Endothelial cell of umbilical vein (primary cell): ENCODE measurements at regions not wholly inside any gene's neighbourhood (a gene's known extent, or its start where the extent isn't known, plus 50 kb on each side); places are given as distances from the start of the nearest gene placed in this dataset.

Source experiments
- BruUV-seq: library from RNA; stranded (reverse); fragments of 400-500 nt; replicated peaks from 2 replicates; lab custom pipeline; 2021; lab: Mats Ljungman, UMichigan
- CTCF ChIA-PET: fragments of 300-600, 350-600 bp; sonication (Branson Sonifier 250); formaldehyde crosslinking; loops from one replicate; lab custom pipeline; 2021; ENCODE audit warnings: antibody characterized with exemption, inconsistent platforms; lab: Charles Lee
- POLR2A ChIA-PET: fragments of 300-600, 350-600 bp; sonication (Branson Sonifier 250); formaldehyde crosslinking; loops from one replicate; lab custom pipeline; 2021; ENCODE audit warnings: antibody characterized with exemption, inconsistent platforms; lab: Charles Lee
- DNase-seq: peaks from one replicate; pipeline ENCODE4 v3.0.0-alpha.2; 2011; ENCODE audit warnings: low read depth, low spot score
- FAIRE-seq: peaks from 2 replicates; lab custom pipeline; 2011; peaks lifted over from hg19 to GRCh38; lab: Jason Lieb, UNC
- H2AFZ ChIP-seq: 2 replicates; pipeline ENCODE4 v1.6.0; 2012; ENCODE audit warnings: low read depth, low read length, control low read depth, inconsistent platforms
- H3K27ac ChIP-seq: 2 replicates; pipeline ENCODE4 v1.5.1; 2011; ENCODE audit warnings: low read depth, mild to moderate bottlenecking, control low read depth, low read length, moderate library complexity; ENCODE audit not compliant: insufficient read depth
- H3K27me3 ChIP-seq, 2 experiments: 2 replicates each; pipeline versions ENCODE4 v1.6.0 to v1.6.1; 2011; ENCODE audit warnings: low read length in 2 of 2, mixed read lengths in 1 of 2; ENCODE audit not compliant: control insufficient read depth in 2 of 2, insufficient read depth in 2 of 2
- H3K36me3 ChIP-seq, 2 experiments: 2 replicates in 1 of 2; 3 replicates in 1 of 2; pipeline ENCODE4 v1.5.1; 2011; ENCODE audit warnings: low read length in 2 of 2, mild to moderate bottlenecking in 1 of 2, moderate library complexity in 1 of 2; ENCODE audit not compliant: control insufficient read depth in 2 of 2, insufficient read depth in 2 of 2; ENCODE audit errors: extremely low read depth in 1 of 2
- H3K4me1 ChIP-seq: 3 replicates; pipeline ENCODE4 v1.5.1; 2011; ENCODE audit warnings: mild to moderate bottlenecking, low read length; ENCODE audit not compliant: control insufficient read depth, insufficient read depth; ENCODE audit errors: extremely low read depth
- H3K4me2 ChIP-seq: 2 replicates; pipeline ENCODE4 v1.6.1; 2011; ENCODE audit warnings: low read length, control low read depth, mixed read lengths; ENCODE audit not compliant: insufficient read depth
- H3K4me3 ChIP-seq, 3 experiments: fragments of 200-600 bp in 1 of 3; sonication (generic), shearing (Covaris generic) in 1 of 3; replicated peaks in 1 of 3; 2 replicates each; pipeline ENCODE4 v1.5.1; 2011 to 2016; ENCODE audit warnings: control low read depth in 3 of 3, low read length in 3 of 3, mild to moderate bottlenecking in 2 of 3, inconsistent platforms in 1 of 3, low read depth in 1 of 3, moderate library complexity in 1 of 3; ENCODE audit not compliant: insufficient read depth in 1 of 3
- H3K79me2 ChIP-seq: 2 replicates; pipeline ENCODE4 v1.6.0; 2012; ENCODE audit warnings: low read length, inconsistent platforms; ENCODE audit not compliant: control insufficient read depth, insufficient read depth
- H3K9ac ChIP-seq: replicated peaks from 2 replicates; pipeline ENCODE3; 2011; ENCODE audit warnings: low read length, control low read depth; ENCODE audit not compliant: insufficient read depth; ENCODE audit errors: extremely low read depth
- H3K9me1 ChIP-seq: replicated peaks from 3 replicates; pipeline ENCODE4 v1.6.0; 2011; ENCODE audit warnings: mild to moderate bottlenecking, low read length; ENCODE audit not compliant: control insufficient read depth, insufficient read depth; ENCODE audit errors: extremely low read depth
- H3K9me3 ChIP-seq: replicated peaks from 2 replicates; pipeline ENCODE4 v1.5.1; 2012; ENCODE audit warnings: low read length, inconsistent platforms; ENCODE audit not compliant: control insufficient read depth, insufficient read depth
- H4K20me1 ChIP-seq: replicated peaks from 2 replicates; pipeline ENCODE3; 2011; ENCODE audit warnings: mild to moderate bottlenecking, low read length; ENCODE audit not compliant: control insufficient read depth, insufficient read depth; ENCODE audit errors: extremely low read depth
- EZH2 ChIP-seq: IDR thresholded peaks from 2 replicates; pipeline ENCODE4 v1.6.1; 2012; ENCODE audit warnings: borderline replicate concordance, low read depth, mild to moderate bottlenecking, moderate library complexity, low read length, inconsistent platforms; ENCODE audit not compliant: severe bottlenecking
- FOS ChIP-seq: IDR thresholded peaks from 2 replicates; pipeline ENCODE4 v1.6.1; 2011; ENCODE audit warnings: mild to moderate bottlenecking, low read length, moderate library complexity, borderline replicate concordance; ENCODE audit not compliant: insufficient read depth
- GATA2 ChIP-seq: IDR thresholded peaks from 2 replicates; pipeline ENCODE4 v1.7.0; 2011; ENCODE audit warnings: low read depth, mild to moderate bottlenecking, moderate library complexity, mixed read lengths, low read length; ENCODE audit not compliant: insufficient read length, insufficient read depth
- JUN ChIP-seq: IDR thresholded peaks from 2 replicates; pipeline ENCODE4 v1.6.1; 2011; ENCODE audit warnings: borderline replicate concordance, low read depth; ENCODE audit not compliant: insufficient read length, insufficient read depth
- MYC ChIP-seq: IDR thresholded peaks from one replicate; pipeline ENCODE4 v1.6.1; 2011; ENCODE audit warnings: mild to moderate bottlenecking, low read depth, low read length
- POLR2A ChIP-seq: IDR thresholded peaks from 2 replicates; pipeline ENCODE4 v1.6.1; 2012; ENCODE audit warnings: low read depth, mild to moderate bottlenecking, control low read depth, low read length
- POLR2AphosphoS5 ChIP-seq: IDR thresholded peaks from 2 replicates; pipeline ENCODE4 v1.6.1; 2012; ENCODE audit warnings: low read depth, mild to moderate bottlenecking, control low read depth, low read length, moderate library complexity; ENCODE audit not compliant: insufficient read depth
- dilution Hi-C: fragments of 300-500 bp; cut with MboI; formaldehyde crosslinking; loops from one replicate; pipeline ENCODE4 v1.15.0; 2019; ENCODE audit warnings: low sequenced_read_pairs; ENCODE audit not compliant: extremely low pct_ligation_motif_present
- intact Hi-C: fragments of 100-400 bp; cut with micrococcal nuclease; formaldehyde crosslinking; loops from one replicate; pipeline ENCODE4 v1.10.0; 2022
- TF ChIP-seq, protein P1 (sequence below): IDR thresholded peaks from 2 replicates; pipeline ENCODE4 v1.6.1; 2011; ENCODE audit not compliant: insufficient read depth, insufficient read length
- TF ChIP-seq, protein P2 (sequence below), 2 donors: IDR thresholded peaks; 1 replicate in 1 of 2; 2 replicates in 1 of 2; pipeline ENCODE4 v1.5.1; 2011; ENCODE audit warnings: low read length in 2 of 2, mild to moderate bottlenecking in 2 of 2, moderate library complexity in 2 of 2, control low read depth in 1 of 2, inconsistent platforms in 1 of 2, low read depth in 1 of 2; ENCODE audit not compliant: insufficient read depth in 1 of 2; ENCODE audit errors: extremely low read depth in 1 of 2

DNA sequence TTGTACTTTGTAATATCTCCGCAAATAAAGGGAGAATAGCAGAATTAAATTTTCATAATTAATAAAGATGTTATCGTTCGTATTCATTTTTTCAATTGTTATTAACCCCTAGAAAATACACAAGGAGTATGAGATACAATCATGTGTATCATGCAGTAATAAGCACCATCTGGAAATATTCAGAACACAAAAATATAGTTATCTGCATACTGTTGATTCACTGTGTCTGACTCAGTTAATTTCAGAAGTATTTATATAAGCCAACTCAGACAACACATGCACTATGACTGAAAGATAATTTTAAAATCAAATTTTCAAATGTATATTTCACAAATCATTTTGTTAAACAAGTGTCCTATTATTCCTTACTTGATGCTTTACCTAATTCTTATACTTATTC, 1954.8 kb downstream of the ARAP2 start:
- no TSS peak for BruUV-seq
- no peaks in the 10 kb centered on the region for H3K79me2 ChIP-seq
- no peaks in the 10 kb centered on the region for H3K4me1 ChIP-seq
- H3K9me3 ChIP-seq = no peaks in the 10 kb centered on the region
- no peak overlapping the region for H3K9ac ChIP-seq
- CTCF ChIA-PET = no interaction called here
- H2AFZ ChIP-seq = no peak overlapping the region
- H3K4me2 ChIP-seq = no peak overlapping the region
- H3K9me1 ChIP-seq = no peaks in the 10 kb centered on the region
- DNase-seq = no peak
- no peak for TF ChIP-seq MYC
- no peak for TF ChIP-seq GATA2
- no peak for TF ChIP-seq POLR2AphosphoS5
- TF ChIP-seq, protein P1, sequence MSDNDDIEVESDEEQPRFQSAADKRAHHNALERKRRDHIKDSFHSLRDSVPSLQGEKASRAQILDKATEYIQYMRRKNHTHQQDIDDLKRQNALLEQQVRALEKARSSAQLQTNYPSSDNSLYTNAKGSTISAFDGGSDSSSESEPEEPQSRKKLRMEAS = no peak
- no peak for TF ChIP-seq EZH2
- TF ChIP-seq JUN = no peak
- no peak for TF ChIP-seq POLR2A
- TF ChIP-seq, protein P2, sequence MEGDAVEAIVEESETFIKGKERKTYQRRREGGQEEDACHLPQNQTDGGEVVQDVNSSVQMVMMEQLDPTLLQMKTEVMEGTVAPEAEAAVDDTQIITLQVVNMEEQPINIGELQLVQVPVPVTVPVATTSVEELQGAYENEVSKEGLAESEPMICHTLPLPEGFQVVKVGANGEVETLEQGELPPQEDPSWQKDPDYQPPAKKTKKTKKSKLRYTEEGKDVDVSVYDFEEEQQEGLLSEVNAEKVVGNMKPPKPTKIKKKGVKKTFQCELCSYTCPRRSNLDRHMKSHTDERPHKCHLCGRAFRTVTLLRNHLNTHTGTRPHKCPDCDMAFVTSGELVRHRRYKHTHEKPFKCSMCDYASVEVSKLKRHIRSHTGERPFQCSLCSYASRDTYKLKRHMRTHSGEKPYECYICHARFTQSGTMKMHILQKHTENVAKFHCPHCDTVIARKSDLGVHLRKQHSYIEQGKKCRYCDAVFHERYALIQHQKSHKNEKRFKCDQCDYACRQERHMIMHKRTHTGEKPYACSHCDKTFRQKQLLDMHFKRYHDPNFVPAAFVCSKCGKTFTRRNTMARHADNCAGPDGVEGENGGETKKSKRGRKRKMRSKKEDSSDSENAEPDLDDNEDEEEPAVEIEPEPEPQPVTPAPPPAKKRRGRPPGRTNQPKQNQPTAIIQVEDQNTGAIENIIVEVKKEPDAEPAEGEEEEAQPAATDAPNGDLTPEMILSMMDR (IDR thresholded peaks at IDR 0.05; ENCODE audit: extremely low read depth in 1 of 2, insufficient read depth in 1 of 2, low read depth in 1 of 2, low read length in 2 of 2) = no peak
- TF ChIP-seq FOS = no peak
- H3K27me3 ChIP-seq = no peaks in the 10 kb centered on the region
- H3K4me3 ChIP-seq = no peak overlapping the region
- POLR2A ChIA-PET = no interaction called here
- no peak for FAIRE-seq
- dilution Hi-C loops = no loop called here
- H4K20me1 ChIP-seq = no peaks in the 10 kb centered on the region
- intact Hi-C loops = no loop called here
- H3K36me3 ChIP-seq = no peaks in the 10 kb centered on the region
- H3K27ac ChIP-seq = no peak overlapping the region
